HG02763 (cell line): ENCODE measurements at regions not wholly inside any gene's neighbourhood (a gene's known extent, or its start where the extent isn't known, plus 50 kb on each side); places are given as distances from the start of the nearest gene placed in this dataset.
"Not testable (repeated sequence)": the region's sequence is repeated elsewhere in the genome, so short reads cannot be mapped to it uniquely, and the experiment has no call there.

Experiments
- ATAC-seq: cut with Tn5 transposase; IDR thresholded peaks from one replicate; pipeline ENCODE4 v1.9.1; 2021; ENCODE audit warnings: mild to moderate bottlenecking, moderate library complexity; ENCODE audit not compliant: unreplicated experiment

GRCh38 chr5:17034992-17035391, 98.9 kb upstream of the MYO10 start:
- not testable (repeated sequence) for ATAC-seq

- no peak for ATAC-seq
These were observed 101.7 kb upstream of the MYO10 start for GRCh38 chr5:17037751-17038150.

DNA sequence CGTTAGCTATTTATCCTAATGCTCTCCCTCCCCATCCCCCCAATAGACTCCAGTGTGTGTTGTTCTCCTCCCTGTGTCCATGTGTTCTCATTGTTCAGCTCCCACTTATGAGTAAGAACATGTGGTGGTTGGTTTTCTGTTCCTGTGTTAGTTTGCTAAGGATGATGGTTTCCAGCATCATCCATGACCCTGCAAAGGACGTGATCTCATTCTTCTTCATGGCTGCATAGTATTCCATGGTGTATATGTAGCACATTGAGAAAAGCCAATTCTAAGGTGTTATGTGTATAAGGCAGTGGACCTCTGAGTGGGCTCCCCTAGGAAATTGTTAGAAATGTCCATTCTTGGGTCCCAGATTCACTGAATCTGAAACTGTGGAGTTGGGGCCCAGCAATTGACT, 103.1 kb upstream of the MYO10 start:
- ATAC-seq = no peak

DNA sequence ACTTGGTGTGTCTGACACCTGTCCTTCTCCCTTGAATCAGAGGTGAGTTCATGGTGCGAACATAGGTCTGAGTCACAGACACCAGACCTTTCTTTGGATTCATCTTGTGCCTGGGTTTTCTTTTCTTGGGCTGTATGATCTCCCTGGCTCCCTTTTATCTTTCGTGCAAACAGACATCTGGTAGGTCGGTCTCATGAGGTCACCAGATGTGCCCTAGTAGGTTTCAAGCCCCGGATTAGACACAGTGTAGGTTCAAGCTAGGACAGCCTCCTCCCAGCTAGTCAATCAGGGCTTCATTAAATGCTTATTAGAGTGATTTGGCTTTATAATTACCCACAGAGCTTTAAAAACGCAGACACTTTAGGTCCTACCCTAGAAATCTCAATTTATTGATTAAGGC, 106.0 kb upstream of the MYO10 start:
- no peak for ATAC-seq

DNA sequence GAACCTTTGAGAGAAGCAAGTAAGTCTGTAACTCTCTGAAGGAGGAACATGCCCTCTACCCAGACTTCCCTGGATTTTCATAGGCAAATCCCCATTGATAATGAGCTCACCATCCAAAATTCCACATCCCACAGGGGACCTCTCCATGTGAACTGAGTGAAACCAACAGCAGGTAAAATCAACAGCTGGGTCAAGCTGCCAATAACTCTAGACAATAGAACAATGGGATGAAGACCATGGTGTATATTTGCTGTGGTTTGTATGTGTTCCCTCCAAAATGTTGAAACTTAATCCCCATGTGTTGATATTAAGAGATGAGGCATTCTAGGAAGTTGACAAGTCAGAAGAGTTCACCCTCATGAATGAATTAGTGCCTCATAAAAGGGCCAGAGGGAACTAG, 110.2 kb upstream of the MYO10 start:
- ATAC-seq = no peak

DNA sequence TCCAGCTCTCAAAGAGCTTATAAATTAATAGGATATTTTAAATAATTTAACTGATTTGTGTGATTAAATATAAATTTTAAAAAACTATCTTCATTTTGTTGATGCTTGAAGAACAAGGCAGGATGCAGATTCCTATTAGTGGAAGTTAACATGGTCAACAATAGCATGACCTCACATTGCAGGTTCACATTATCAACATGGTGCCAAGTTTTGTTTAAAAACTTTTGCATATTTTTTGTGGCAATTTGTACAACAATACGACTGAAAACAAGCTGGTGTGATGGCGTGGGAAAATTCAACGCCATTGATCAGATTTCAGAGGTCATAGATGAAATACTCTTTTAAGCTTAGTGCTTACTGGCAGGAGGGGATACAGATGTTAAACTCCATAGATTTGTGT, 114.1 kb upstream of the MYO10 start:
- ATAC-seq = no peak

DNA sequence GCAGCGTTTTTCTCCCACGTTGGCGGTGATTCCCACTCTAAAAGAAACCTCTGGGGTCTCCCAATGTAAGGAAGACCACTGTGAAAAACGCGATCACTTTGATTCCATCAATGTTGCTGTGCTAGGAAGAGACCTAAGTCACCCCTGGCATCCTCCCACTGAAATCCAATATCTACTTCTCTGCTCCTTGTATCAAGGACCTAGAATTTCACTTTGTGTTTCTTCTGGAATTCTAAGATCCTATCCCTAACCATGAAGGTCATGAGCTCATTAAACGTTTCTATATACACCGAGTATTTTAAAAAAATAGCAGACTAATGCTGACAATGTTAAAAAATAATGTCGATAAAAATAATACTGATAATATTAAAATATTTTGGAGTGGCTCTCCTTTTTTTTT, 118.8 kb upstream of the MYO10 start:
- no peak for ATAC-seq

GRCh38 chr5:17056141-17056631, 120.1 kb upstream of the MYO10 start:
- no peak for ATAC-seq

DNA sequence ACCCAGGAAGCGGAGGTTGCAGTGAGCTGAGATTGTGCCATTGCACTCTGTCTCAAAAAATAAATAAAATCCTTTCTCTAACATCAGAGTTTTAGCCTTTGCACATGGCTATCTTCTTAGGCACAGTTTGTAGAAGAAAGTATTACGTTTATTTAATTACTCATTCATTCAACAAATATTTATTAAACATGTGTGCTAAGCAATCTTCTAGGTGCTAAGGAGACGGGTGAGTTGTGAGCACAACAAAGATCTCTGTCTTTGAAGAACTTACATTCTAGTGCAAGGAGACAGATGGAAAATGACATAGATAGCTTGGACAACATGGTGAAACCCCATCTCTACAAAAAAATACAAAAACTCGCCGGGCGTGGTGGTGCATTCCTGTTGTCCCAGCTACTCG, 122.3 kb upstream of the MYO10 start:
- no peak for ATAC-seq

DNA sequence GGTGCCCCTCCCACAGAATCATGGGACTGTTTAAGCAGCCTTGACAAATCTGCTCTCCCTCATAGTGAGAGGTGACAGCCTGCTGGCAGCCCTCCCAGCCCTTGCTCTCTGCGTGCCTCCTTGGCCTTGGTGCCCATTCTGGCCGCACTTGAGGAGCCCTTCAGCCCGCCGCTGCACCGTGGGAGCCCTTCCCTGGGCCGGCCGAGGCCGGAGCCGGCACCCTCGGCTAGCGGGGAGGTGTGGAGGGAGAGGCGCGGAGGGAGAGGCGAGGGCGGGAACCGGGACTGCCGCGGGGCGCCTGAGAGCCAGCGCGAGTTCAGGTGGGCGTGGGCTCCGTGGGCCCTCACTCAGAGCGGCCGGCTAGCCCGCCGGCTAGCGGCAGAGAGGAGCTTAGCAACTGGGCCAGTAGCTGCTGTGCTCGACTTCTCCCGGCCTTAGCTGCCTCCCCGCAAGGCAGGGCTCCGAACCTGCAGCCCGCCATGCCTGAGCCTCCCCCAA, 125.9 kb upstream of the MYO10 start:
- no peak for ATAC-seq

- not testable (repeated sequence) for ATAC-seq
These were observed 126.7 kb upstream of the MYO10 start for GRCh38 chr5:17062741-17063140.

- no peak for ATAC-seq
These were observed 128.2 kb upstream of the MYO10 start for GRCh38 chr5:17064241-17064640.

GRCh38 chr5:17065458-17065857, 129.4 kb upstream of the MYO10 start:
- no peak for ATAC-seq

DNA sequence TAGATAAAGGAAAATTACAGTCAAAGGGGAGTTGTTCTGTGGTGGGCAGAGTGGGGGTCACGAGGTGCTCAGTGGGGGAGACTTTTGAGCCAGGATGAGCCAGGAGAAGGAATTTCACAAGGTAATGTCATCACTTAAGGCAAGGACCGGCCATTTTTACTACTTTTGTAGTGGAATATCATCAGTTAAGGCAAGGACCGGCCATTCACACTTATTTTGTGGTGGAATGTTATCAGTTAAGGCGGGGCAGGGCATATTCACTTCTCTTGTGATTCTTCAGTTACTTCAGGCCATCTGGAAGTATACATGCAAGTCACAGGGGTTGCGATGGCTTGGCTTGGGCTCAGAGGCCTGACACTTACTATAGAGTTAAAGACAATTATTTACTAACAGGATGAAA, 129.9 kb upstream of the MYO10 start:
- not testable (repeated sequence) for ATAC-seq

DNA sequence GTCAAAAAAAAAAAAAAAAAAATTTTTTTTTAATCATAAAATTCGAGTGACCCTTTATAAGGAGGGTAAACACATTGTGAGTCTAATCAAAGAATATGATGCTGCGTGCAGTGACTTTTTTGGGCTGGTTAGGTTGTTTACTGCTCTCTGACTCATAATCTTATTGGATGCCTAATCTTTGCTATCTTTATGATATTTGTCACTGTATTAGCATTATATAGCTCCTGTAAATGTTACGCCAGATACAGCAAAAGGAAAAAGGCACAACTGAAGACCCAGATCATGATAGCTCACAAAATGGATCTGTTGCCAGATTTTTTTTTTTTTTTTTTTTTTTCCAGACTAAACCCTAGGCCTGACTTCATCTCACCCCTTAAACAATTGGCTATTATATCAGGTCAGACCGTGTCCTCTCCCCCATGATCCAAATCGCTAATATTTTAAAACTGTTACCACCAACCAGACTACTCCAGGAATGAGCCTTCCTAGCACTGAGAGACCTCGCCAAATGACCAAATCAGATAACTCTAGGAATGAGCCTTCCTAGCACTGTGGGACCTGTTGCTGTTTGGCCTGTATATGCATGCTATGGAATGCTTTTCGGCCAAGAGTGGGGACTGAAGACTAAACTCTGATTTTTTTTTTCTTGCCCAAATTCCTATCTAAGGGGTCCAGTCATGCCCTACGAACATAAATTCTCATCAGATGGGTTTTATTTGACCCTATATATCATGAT, 131.7 kb upstream of the MYO10 start:
- ATAC-seq = no peak

DNA sequence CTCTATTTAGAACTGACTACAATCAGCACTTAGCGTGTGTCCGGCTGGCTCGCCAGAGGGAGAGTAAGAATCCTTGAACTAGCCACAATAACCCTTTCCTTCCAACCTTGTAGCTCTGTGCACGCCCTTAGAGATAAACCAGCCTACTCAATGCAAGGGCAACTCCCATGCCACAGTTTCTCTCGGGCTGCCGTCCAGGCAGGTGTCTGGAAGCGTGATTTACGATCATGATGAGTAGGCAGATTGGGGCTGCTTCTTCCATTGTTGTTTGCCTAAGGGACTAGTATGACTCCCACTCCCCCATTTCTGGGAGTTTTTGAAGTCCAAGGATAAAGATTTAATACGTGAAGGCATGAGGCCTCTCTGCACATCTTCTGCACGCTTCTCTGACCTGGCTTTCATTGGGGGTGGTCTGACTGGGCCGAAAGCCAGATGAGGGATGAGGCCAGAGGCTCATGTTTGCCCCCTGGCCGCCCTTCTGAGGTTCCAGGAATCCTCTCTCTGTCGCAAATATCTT, 134.0 kb upstream of the MYO10 start:
- no peak for ATAC-seq

- ATAC-seq = no peak
These were observed 134.6 kb upstream of the MYO10 start for GRCh38 chr5:17070647-17071046.

DNA sequence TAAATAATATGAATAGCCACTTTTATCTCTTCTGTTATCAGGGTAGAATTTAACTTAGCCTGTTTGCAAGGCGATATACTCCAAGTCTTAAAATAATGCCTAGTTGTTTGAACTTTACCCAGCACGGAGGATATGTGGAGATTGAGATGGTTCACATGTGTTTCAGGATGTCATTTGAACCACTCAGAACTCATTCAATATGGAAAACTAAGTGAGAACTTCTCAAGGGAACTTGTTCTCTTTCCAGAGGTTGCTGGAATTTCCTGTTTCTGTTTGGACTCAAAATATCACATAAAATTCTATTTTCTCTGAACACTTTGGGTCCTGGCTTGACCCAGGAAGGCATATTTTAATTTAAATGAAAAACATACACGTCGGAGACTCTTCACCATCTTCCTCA, 139.1 kb upstream of the MYO10 start:
- no peak for ATAC-seq

DNA sequence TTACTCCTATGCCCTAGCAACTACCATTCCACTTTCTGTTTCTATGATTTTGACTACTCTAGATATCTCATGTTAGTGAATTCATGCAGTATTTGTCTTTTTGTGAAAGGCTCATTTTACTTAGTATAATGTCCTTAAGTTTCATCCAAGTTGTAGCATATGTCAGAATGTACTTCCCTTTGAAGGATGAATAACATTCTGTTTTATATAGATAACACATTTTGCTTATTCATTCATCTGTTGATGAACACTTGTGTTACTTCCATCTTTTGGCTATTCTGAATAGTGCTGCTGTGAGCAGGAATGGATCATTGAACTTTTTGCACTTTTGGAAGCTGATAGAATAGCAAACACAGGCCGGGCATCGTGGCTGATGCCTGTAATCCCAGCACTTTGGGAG, 140.2 kb upstream of the MYO10 start:
- no peak for ATAC-seq

GRCh38 chr5:17077440-17078233, 139.8 kb upstream of the BASP1 start:
- ATAC-seq = no peak

DNA sequence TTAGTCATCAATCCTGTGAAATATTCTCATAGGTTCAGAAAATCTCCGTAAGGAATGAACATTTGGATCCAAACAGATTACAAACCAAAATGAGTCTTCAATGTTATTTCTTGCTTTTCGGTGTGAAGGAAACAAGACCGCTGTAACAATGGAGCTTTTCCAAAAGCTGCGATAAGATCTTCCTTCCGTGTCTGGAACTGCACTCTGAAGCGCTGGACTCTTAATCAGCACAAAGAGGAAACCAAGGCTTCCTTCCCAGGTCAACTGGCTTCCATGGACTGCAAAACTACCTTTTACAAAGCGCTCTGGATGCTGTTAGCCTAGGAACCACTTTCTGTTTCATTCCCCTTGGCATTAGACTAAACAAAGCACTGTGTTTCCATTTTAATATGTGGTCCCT, 137.9 kb upstream of the BASP1 start:
- no peak for ATAC-seq

GRCh38 chr5:17080361-17080760, 137.1 kb upstream of the BASP1 start:
- no peak for ATAC-seq
